PC-9 (cell line): ENCODE measurements at regions not wholly inside any gene's neighbourhood (a gene's known extent, or its start where the extent isn't known, plus 50 kb on each side); places are given as distances from the start of the nearest gene placed in this dataset.

ENCODE experiments used
- BruUV-seq: library from RNA; stranded (reverse); fragments of 400-500 nt; replicated peaks from 2 replicates; lab custom pipeline; 2021; lab: Mats Ljungman, UMichigan
- CTCF ChIA-PET: fragments of 300-600 bp; sonication (Branson Sonifier 250); formaldehyde crosslinking; loops from one replicate; lab custom pipeline; 2022; ENCODE audit warnings: antibody characterized with exemption; lab: Charles Lee
- POLR2A ChIA-PET: fragments of 300-600 bp; sonication (Branson Sonifier 250); formaldehyde crosslinking; loops from one replicate; lab custom pipeline; 2022; ENCODE audit warnings: antibody characterized with exemption; ENCODE audit not compliant: unreplicated experiment; lab: Charles Lee
- DNase-seq, 2 experiments: peaks; one replicate each; pipeline versions ENCODE4 v3.0.0 to v3.0.0-alpha.2; 2015 to 2022; ENCODE audit warnings: mixed read lengths in 1 of 2
- H2AFZ ChIP-seq: fragments of 200-600 bp; sonication (generic); 2 replicates; pipeline ENCODE4 v1.8.1; 2017; ENCODE audit warnings: antibody characterized with exemption
- H3F3A ChIP-seq: fragments of 200-600 bp; sonication (generic); 2 replicates; pipeline ENCODE4 v1.8.1; 2017; ENCODE audit warnings: antibody characterized with exemption, mild to moderate bottlenecking, low read depth; ENCODE audit not compliant: insufficient read depth
- H3K27ac ChIP-seq: fragments of 200-600 bp; sonication (generic); 2 replicates; pipeline ENCODE4 v1.6.1; 2016; ENCODE audit warnings: mixed run types
- H3K27me3 ChIP-seq: fragments of 200-600 bp; sonication (generic); 2 replicates; pipeline ENCODE4 v1.6.1; 2016; ENCODE audit warnings: low read depth, mixed run types; ENCODE audit not compliant: insufficient read depth
- H3K36me3 ChIP-seq: fragments of 200-600 bp; sonication (generic); 2 replicates; pipeline ENCODE4 v1.6.1; 2016; ENCODE audit warnings: low read depth, mixed run types
- H3K4me1 ChIP-seq: fragments of 200-600 bp; sonication (generic); replicated peaks from 2 replicates; pipeline ENCODE4 v1.6.1; 2016; ENCODE audit warnings: mixed run types; ENCODE audit not compliant: insufficient read depth
- H3K4me2 ChIP-seq: fragments of 200-600 bp; sonication (generic); 2 replicates; pipeline ENCODE4 v1.6.1; 2017; ENCODE audit warnings: mixed run types
- H3K4me3 ChIP-seq: fragments of 200-600 bp; sonication (generic); 2 replicates; pipeline ENCODE4 v1.6.1; 2016; ENCODE audit warnings: mixed run types
- H3K79me2 ChIP-seq: fragments of 200-600 bp; sonication (generic); 2 replicates; pipeline ENCODE4 v1.6.1; 2017; ENCODE audit warnings: low read depth, mixed run types
- H3K9me2 ChIP-seq: fragments of 200-600 bp; sonication (generic); 2 replicates; pipeline ENCODE4 v1.8.1; 2017; ENCODE audit warnings: mild to moderate bottlenecking; ENCODE audit not compliant: insufficient read depth
- H3K9me3 ChIP-seq: fragments of 200-600 bp; sonication (generic); 2 replicates; pipeline ENCODE4 v1.8.1; 2016; ENCODE audit warnings: low read depth; ENCODE audit not compliant: insufficient read depth
- H4K20me1 ChIP-seq: fragments of 200-600 bp; sonication (generic); 2 replicates; pipeline ENCODE4 v1.8.1; 2017; ENCODE audit not compliant: insufficient read depth
- EZH2 ChIP-seq: fragments of 200-600 bp; sonication (generic); IDR thresholded peaks from 2 replicates; pipeline ENCODE4 v1.8.0; 2017; ENCODE audit warnings: antibody characterized with exemption, low read depth
- intact Hi-C: fragments of 100-400 bp; cut with micrococcal nuclease; formaldehyde crosslinking; loops from one replicate; pipeline ENCODE4 v1.10.0; 2022; ENCODE audit not compliant: unreplicated experiment
- TF ChIP-seq, protein P1 (sequence below): fragments of 200-600 bp; sonication (generic); conservative IDR thresholded peaks from 2 replicates; pipeline ENCODE4 v1.6.1; 2017; ENCODE audit warnings: mixed run types, antibody characterized with exemption, mild to moderate bottlenecking, moderate library complexity

DNA sequence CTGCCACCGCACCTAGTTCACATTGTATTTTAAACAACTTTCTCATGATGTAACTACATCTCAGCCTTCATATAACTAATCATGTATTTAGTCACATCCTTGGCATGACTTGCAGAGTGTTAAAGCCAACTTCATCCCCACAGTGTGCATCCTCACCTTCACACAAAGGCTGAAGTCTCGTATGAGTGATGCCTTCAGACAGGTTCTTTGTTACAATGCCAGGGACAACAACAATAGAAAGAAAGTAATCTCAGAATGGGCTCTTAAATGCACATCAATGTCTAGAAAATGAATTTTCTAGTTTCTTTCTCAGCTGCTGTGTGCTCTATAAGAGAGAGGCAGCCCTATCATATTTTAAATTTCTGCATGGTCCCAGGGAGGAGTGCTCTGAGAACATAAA is 221.3 kb downstream of the DIO2 start:
- Histone ChIP-seq H3K4me2 (no peak overlapping the region), H3K36me3 (no peaks in the 10 kb centered on the region), H3K27me3 (no peaks in the 10 kb centered on the region), H3K27ac (no peak overlapping the region), H3F3A (no peaks in the 10 kb centered on the region), H3K4me3 (no peak overlapping the region), H3K4me1 (no peaks in the 10 kb centered on the region), H3K9me3 (no peaks in the 10 kb centered on the region), H4K20me1 (no peaks in the 10 kb centered on the region), H2AFZ (no peak overlapping the region), H3K9me2 (no peaks in the 10 kb centered on the region), H3K79me2 (no peaks in the 10 kb centered on the region)
- TF ChIP-seq, protein P1, sequence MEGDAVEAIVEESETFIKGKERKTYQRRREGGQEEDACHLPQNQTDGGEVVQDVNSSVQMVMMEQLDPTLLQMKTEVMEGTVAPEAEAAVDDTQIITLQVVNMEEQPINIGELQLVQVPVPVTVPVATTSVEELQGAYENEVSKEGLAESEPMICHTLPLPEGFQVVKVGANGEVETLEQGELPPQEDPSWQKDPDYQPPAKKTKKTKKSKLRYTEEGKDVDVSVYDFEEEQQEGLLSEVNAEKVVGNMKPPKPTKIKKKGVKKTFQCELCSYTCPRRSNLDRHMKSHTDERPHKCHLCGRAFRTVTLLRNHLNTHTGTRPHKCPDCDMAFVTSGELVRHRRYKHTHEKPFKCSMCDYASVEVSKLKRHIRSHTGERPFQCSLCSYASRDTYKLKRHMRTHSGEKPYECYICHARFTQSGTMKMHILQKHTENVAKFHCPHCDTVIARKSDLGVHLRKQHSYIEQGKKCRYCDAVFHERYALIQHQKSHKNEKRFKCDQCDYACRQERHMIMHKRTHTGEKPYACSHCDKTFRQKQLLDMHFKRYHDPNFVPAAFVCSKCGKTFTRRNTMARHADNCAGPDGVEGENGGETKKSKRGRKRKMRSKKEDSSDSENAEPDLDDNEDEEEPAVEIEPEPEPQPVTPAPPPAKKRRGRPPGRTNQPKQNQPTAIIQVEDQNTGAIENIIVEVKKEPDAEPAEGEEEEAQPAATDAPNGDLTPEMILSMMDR: no peak
- no TSS peak for BruUV-seq
- ChIA-PET CTCF (no interaction called here), POLR2A (no interaction called here)
- intact Hi-C loops: no loop called here
- no peak for DNase-seq

DNA sequence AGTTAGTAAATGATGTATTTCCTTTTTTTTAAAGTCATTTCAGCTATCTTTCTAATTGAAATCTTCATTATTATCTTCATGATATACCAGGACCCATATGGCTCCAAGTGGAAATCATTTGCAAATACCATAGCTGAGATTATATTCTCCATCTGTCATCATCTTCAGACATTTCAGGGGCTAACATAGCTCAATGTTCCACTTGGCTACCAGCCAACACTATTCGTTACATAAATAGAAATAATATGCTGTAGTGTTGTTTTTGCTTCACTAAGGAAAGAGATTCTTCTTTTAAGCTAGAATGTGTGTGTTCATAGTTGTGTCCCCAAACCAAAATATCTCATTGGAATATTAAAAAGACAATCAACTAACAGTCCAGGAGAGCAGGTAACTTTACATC is 225.1 kb downstream of the DIO2 start:
- Histone ChIP-seq H3K9me3 (no peaks in the 10 kb centered on the region), H3K27me3 (no peaks in the 10 kb centered on the region), H4K20me1 (no peaks in the 10 kb centered on the region), H3K4me2 (no peak overlapping the region), H3K4me1 (no peaks in the 10 kb centered on the region), H3K36me3 (no peaks in the 10 kb centered on the region), H3K4me3 (no peak overlapping the region), H3K9me2 (no peaks in the 10 kb centered on the region), H3F3A (no peaks in the 10 kb centered on the region), H3K27ac (no peak overlapping the region), H2AFZ (no peak overlapping the region), H3K79me2 (no peaks in the 10 kb centered on the region)
- BruUV-seq: no TSS peak
- TF ChIP-seq, protein P1: no peak
- no peak for TF ChIP-seq EZH2
- ChIA-PET POLR2A (no interaction called here), CTCF (no interaction called here)
- DNase-seq: no peak
- intact Hi-C loops: no loop called here

DNA sequence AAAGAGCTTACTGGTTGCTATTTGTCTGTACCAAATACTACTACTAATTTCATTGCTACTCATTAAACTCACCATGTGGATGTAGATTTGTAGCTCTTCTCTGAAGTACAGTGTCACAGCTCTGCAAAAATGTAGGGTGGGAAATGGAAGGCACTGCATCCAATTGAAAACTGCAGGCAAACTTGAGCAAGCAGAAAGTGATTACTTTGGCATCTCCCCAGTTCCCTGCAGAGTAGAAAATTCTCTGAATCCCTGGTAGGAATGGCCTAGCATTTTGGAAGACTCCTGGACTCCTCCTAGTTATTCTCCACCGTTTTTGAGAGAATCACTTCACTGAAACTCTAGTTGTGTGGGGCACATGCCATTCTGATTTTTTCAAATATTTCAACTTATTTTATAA is 239.1 kb downstream of the DIO2 start:
- H3K4me2 ChIP-seq: no peak overlapping the region

More for the DNA sequence above, 239.1 kb downstream of the DIO2 start:
- intact Hi-C loops: no loop called here
- Histone ChIP-seq H3K4me3 (no peak overlapping the region), H3K27me3 (no peaks in the 10 kb centered on the region), H3K9me3 (no peaks in the 10 kb centered on the region), H3K4me1 (no peaks in the 10 kb centered on the region), H4K20me1 (no peaks in the 10 kb centered on the region), H3K9me2 (no peaks in the 10 kb centered on the region), H2AFZ (no peak overlapping the region), H3F3A (no peaks in the 10 kb centered on the region), H3K36me3 (no peaks in the 10 kb centered on the region), H3K79me2 (no peaks in the 10 kb centered on the region), H3K27ac (no peak overlapping the region)
- no TSS peak for BruUV-seq
- POLR2A ChIA-PET: no interaction called here
- no peak for DNase-seq
- CTCF ChIA-PET: no interaction called here
- TF ChIP-seq, protein P1: no peak
- TF ChIP-seq EZH2: no peak
